Karpas-422 (cell line): ENCODE measurements at regions not wholly inside any gene's neighbourhood (a gene's known extent, or its start where the extent isn't known, plus 50 kb on each side); places are given as distances from the start of the nearest gene placed in this dataset.
A peak's percentile ranks its signal among the peaks of the same experiment; 100 is the strongest.

Experiments
- DNase-seq: peaks from one replicate; pipeline ENCODE4 v3.0.0-alpha.2; 2015
- H2AFZ ChIP-seq: fragments of 200-600 bp; sonication (generic); 2 replicates; pipeline ENCODE4 v1.6.1; 2014; ENCODE audit warnings: antibody characterized with exemption, low read length, mixed read lengths
- H3K27ac ChIP-seq: fragments of 200-600 bp; sonication (generic); 2 replicates; pipeline ENCODE4 v1.5.1; 2014; ENCODE audit warnings: mild to moderate bottlenecking, low read length, moderate library complexity
- H3K27me3 ChIP-seq: fragments of 200-600 bp; sonication (generic); 2 replicates; pipeline ENCODE4 v1.6.1; 2014; ENCODE audit warnings: low read length, mixed read lengths
- H3K36me3 ChIP-seq: fragments of 200-600 bp; sonication (generic); 2 replicates; pipeline ENCODE4 v1.6.1; 2014; ENCODE audit warnings: low read length, mixed read lengths; ENCODE audit not compliant: insufficient read depth
- H3K4me1 ChIP-seq: fragments of 200-600 bp; sonication (generic); 2 replicates; pipeline ENCODE4 v1.6.1; 2014; ENCODE audit warnings: mild to moderate bottlenecking, low read length, mixed read lengths
- H3K4me2 ChIP-seq: fragments of 200-600 bp; sonication (generic); 2 replicates; pipeline ENCODE4 v1.6.1; 2014; ENCODE audit warnings: low read length, low read depth, mild to moderate bottlenecking; ENCODE audit not compliant: poor library complexity, severe bottlenecking
- H3K4me3 ChIP-seq: fragments of 200-600 bp; sonication (generic); 2 replicates; pipeline ENCODE4 v1.5.1; 2014; ENCODE audit warnings: mild to moderate bottlenecking, antibody characterized with exemption, low read length, mixed read lengths
- H3K79me2 ChIP-seq: fragments of 200-600 bp; sonication (generic); 2 replicates; pipeline ENCODE4 v1.6.1; 2014; ENCODE audit warnings: mild to moderate bottlenecking, low read length, mixed read lengths
- H3K9ac ChIP-seq: fragments of 200-600 bp; sonication (generic); 2 replicates; pipeline ENCODE4 v1.6.0; 2014; ENCODE audit warnings: low read length
- H3K9me2 ChIP-seq: fragments of 200-600 bp; sonication (generic), shearing (Covaris generic); replicated peaks from 2 replicates; pipeline ENCODE4 v1.6.0; 2014; ENCODE audit warnings: mild to moderate bottlenecking, low read length, moderate library complexity; ENCODE audit not compliant: insufficient read depth
- H3K9me3 ChIP-seq: fragments of 300-700, 200-600 bp; sonication (generic); 2 replicates; pipeline ENCODE4 v1.6.1; 2014; ENCODE audit warnings: low read length, mixed read lengths
- H4K20me1 ChIP-seq: fragments of 200-600 bp; sonication (generic); 2 replicates; pipeline ENCODE4 v1.6.1; 2014; ENCODE audit warnings: mild to moderate bottlenecking, antibody characterized with exemption, low read length, low read depth; ENCODE audit not compliant: insufficient read depth

- no peak overlapping the region for H3K4me3 ChIP-seq
- H3K9me3 ChIP-seq = no peaks in the 10 kb centered on the region
- no peaks in the 10 kb centered on the region for H3K9me2 ChIP-seq
- peaks cover 5% of the 10 kb centered on the region; the same call in 1 of the 2 replicates for H3K4me1 ChIP-seq
- no peaks in the 10 kb centered on the region for H3K36me3 ChIP-seq
- DNase-seq = no peak
- H3K4me2 ChIP-seq = no peak overlapping the region
- no peaks in the 10 kb centered on the region for H4K20me1 ChIP-seq
- no peaks in the 10 kb centered on the region for H3K79me2 ChIP-seq
- no peak overlapping the region for H3K9ac ChIP-seq
- H3K27ac ChIP-seq = no peak overlapping the region
- no peak overlapping the region for H2AFZ ChIP-seq
- no peaks in the 10 kb centered on the region for H3K27me3 ChIP-seq
Observed at GRCh38 chr5:34536699-34537098, 119.4 kb upstream of the RAI14 start.

- Histone ChIP-seq H3K9me2 (no peaks in the 10 kb centered on the region), H2AFZ (no peak overlapping the region), H3K9me3 (no peaks in the 10 kb centered on the region), H3K9ac (no peak overlapping the region), H3K4me1 (peaks cover 5% of the 10 kb centered on the region; the same call in 1 of the 2 replicates), H4K20me1 (no peaks in the 10 kb centered on the region), H3K27ac (no peak overlapping the region), H3K36me3 (no peaks in the 10 kb centered on the region), H3K79me2 (no peaks in the 10 kb centered on the region), H3K4me3 (no peak overlapping the region), H3K27me3 (no peaks in the 10 kb centered on the region), H3K4me2 (no peak overlapping the region)
- DNase-seq = peak; percentile 68
Observed at GRCh38 chr5:34538026-34538672, 118.0 kb upstream of the RAI14 start.

- Histone ChIP-seq H2AFZ (no peak overlapping the region), H3K9me3 (peaks cover 2% of the 10 kb centered on the region), H3K79me2 (no peaks in the 10 kb centered on the region), H3K27ac (no peak overlapping the region), H3K4me3 (no peak overlapping the region), H3K27me3 (no peaks in the 10 kb centered on the region), H3K9ac (no peak overlapping the region), H3K36me3 (no peaks in the 10 kb centered on the region), H4K20me1 (no peaks in the 10 kb centered on the region), H3K9me2 (no peaks in the 10 kb centered on the region), H3K4me1 (peaks cover 3% of the 10 kb centered on the region; the same call in 1 of the 2 replicates), H3K4me2 (no peak overlapping the region)
- no peak for DNase-seq
Observed at GRCh38 chr5:34539183-34539582, 116.9 kb upstream of the RAI14 start.

DNA sequence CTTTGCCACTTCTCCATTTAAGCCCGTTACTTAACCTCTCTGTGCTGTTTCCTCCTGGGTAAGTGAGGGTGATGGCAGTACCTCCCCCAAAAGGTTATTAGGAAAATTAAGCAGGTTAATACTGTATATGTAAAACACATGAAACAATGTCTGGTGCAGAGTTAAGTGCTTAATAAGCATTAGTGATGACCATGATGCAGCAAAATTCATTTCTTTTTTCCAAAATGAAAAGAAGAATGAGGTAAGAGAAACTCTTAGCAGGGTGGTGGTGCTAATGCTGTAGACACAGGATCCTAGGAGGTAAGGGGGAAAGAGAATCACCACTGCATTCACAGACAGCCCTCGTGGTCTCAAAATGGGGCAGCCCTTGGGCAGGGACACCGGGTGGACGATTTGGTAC is 115.1 kb upstream of the RAI14 start:
- Histone ChIP-seq H3K4me1 (no peaks in the 10 kb centered on the region), H3K36me3 (no peaks in the 10 kb centered on the region), H2AFZ (no peak overlapping the region), H3K27me3 (no peaks in the 10 kb centered on the region), H3K4me3 (no peak overlapping the region), H3K9me2 (no peaks in the 10 kb centered on the region), H3K9ac (no peak overlapping the region), H4K20me1 (no peaks in the 10 kb centered on the region), H3K79me2 (no peaks in the 10 kb centered on the region), H3K4me2 (no peak overlapping the region), H3K27ac (no peak overlapping the region), H3K9me3 (peaks cover 4% of the 10 kb centered on the region)
- DNase-seq = no peak

GRCh38 chr5:34542818-34543217 is 113.3 kb upstream of the RAI14 start:
- Histone ChIP-seq H3K36me3 (no peaks in the 10 kb centered on the region), H3K27me3 (no peaks in the 10 kb centered on the region; the same call in 1 of the 2 replicates), H3K79me2 (no peaks in the 10 kb centered on the region), H3K9ac (no peak overlapping the region), H3K4me2 (no peak overlapping the region), H3K9me3 (peaks cover 4% of the 10 kb centered on the region), H3K9me2 (no peaks in the 10 kb centered on the region), H3K4me1 (no peaks in the 10 kb centered on the region), H4K20me1 (no peaks in the 10 kb centered on the region), H3K4me3 (no peak overlapping the region), H3K27ac (no peak overlapping the region), H2AFZ (no peak overlapping the region)
- DNase-seq = no peak

GRCh38 chr5:34543687-34544086 is 112.4 kb upstream of the RAI14 start:
- H3K27ac ChIP-seq = no peak overlapping the region
- no peak for DNase-seq
- no peaks in the 10 kb centered on the region for H3K36me3 ChIP-seq
- no peaks in the 10 kb centered on the region for H3K9me2 ChIP-seq
- H3K4me2 ChIP-seq = no peak overlapping the region
- no peaks in the 10 kb centered on the region for H3K79me2 ChIP-seq
- H3K4me1 ChIP-seq = no peaks in the 10 kb centered on the region
- H4K20me1 ChIP-seq = no peaks in the 10 kb centered on the region
- no peak overlapping the region for H3K4me3 ChIP-seq
- no peaks in the 10 kb centered on the region; the same call in 1 of the 2 replicates for H3K27me3 ChIP-seq
- no peak overlapping the region for H3K9ac ChIP-seq
- H3K9me3 ChIP-seq = peaks cover 4% of the 10 kb centered on the region
- H2AFZ ChIP-seq = no peak overlapping the region

DNA sequence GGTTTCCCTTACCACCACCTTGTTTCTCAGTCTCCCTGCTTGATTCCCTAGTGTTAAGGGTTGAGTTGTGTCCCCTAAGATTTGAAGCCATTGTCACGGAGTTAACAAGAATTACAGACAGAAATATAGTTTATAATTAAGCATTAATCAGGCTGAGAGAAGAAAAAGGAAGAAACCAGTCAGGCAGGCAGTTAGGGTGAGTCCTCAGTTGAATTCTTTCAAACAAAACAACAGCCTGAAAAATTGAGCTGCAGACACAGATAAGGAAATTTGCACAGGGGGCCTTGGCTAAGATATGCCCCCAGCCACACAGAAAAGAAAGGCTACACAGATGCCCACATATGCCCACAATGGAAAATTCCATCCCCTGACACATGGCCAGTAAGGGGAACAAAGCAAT is 111.7 kb upstream of the RAI14 start:
- DNase-seq = no peak
- Histone ChIP-seq H3K36me3 (no peaks in the 10 kb centered on the region), H3K79me2 (no peaks in the 10 kb centered on the region), H3K27me3 (no peaks in the 10 kb centered on the region; the same call in 1 of the 2 replicates), H3K4me3 (no peak overlapping the region), H3K9me2 (no peaks in the 10 kb centered on the region), H3K9me3 (peaks cover 4% of the 10 kb centered on the region), H4K20me1 (no peaks in the 10 kb centered on the region), H3K4me1 (no peaks in the 10 kb centered on the region), H3K4me2 (no peak overlapping the region), H3K9ac (no peak overlapping the region), H2AFZ (no peak overlapping the region), H3K27ac (no peak overlapping the region)

DNA sequence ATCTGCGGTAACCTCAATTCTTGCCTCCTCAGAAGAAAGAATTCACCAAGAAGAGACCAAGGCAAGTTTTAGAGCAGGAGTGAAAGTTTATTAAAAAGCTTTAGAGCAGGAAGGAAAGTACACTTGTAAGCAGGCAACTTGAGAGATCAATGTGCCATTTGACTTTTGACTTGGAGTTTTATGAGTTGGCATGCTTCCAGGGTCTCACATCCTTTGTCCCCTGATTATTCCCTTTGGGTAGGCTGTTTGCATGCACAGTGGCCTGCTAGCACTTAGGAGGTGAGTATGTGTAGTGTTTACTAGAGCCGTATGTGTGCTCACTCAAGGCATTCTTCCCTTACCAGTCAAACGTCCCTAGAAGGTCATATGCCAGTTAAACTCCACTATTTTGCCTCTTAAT is 111.0 kb upstream of the RAI14 start:
- H2AFZ ChIP-seq = no peak overlapping the region
- no peaks in the 10 kb centered on the region for H3K36me3 ChIP-seq
- no peaks in the 10 kb centered on the region for H3K4me1 ChIP-seq
- H3K9me3 ChIP-seq = peaks cover 4% of the 10 kb centered on the region
- H3K9ac ChIP-seq = no peak overlapping the region
- H3K79me2 ChIP-seq = no peaks in the 10 kb centered on the region
- H3K4me2 ChIP-seq = no peak overlapping the region
- H3K27me3 ChIP-seq = no peaks in the 10 kb centered on the region; the same call in 1 of the 2 replicates
- H3K9me2 ChIP-seq = no peaks in the 10 kb centered on the region
- H4K20me1 ChIP-seq = no peaks in the 10 kb centered on the region
- H3K27ac ChIP-seq = no peak overlapping the region
- no peak overlapping the region for H3K4me3 ChIP-seq
- peak; percentile 38 for DNase-seq
